GM19351 (cell line): ENCODE measurements at regions not wholly inside any gene's neighbourhood (a gene's known extent, or its start where the extent isn't known, plus 50 kb on each side); places are given as distances from the start of the nearest gene placed in this dataset.

Experiments
- ATAC-seq: cut with Tn5 transposase; IDR thresholded peaks from one replicate; pipeline ENCODE4 v1.9.1; 2021; ENCODE audit warnings: mild to moderate bottlenecking, moderate library complexity; ENCODE audit not compliant: unreplicated experiment

- no peak for ATAC-seq
Measured at GRCh38 chr7:17595546-17595945, 297.1 kb downstream of the AHR start.

- no peak for ATAC-seq
Measured at GRCh38 chr7:17598305-17598704, 299.9 kb downstream of the AHR start.

GRCh38 chr7:17598846-17599245 is 300.4 kb downstream of the AHR start:
- ATAC-seq, result no peak

- ATAC-seq, result no peak
Measured at GRCh38 chr7:17599733-17600339, 301.4 kb downstream of the AHR start.

- no peak for ATAC-seq
Measured at GRCh38 chr7:17600340-17600752, 301.9 kb downstream of the AHR start.

GRCh38 chr7:17601921-17602320 is 303.5 kb downstream of the AHR start:
- no peak for ATAC-seq

- no peak for ATAC-seq
Measured at GRCh38 chr7:17608114-17608833, 309.8 kb downstream of the AHR start.

- ATAC-seq, result no peak
Measured at GRCh38 chr7:17611611-17612010, 313.2 kb downstream of the AHR start.

- ATAC-seq, result no peak
Measured at GRCh38 chr7:17613338-17614041, 315.0 kb downstream of the AHR start.

GRCh38 chr7:17617380-17617779 is 318.9 kb downstream of the AHR start:
- ATAC-seq, result no peak

- no peak for ATAC-seq
Measured at GRCh38 chr7:17617857-17618651, 319.6 kb downstream of the AHR start.

GRCh38 chr7:17618652-17618974 is 320.2 kb downstream of the AHR start:
- ATAC-seq, result no peak

- ATAC-seq, result no peak
Measured at GRCh38 chr7:17619196-17619818, 320.9 kb downstream of the AHR start.

GRCh38 chr7:17620566-17620965 is 319.7 kb downstream of the SNX13 start:
- no peak for ATAC-seq

- no peak for ATAC-seq
Measured at GRCh38 chr7:17622451-17622850, 317.8 kb downstream of the SNX13 start.

- no peak for ATAC-seq
Measured at GRCh38 chr7:17623546-17624185, 316.6 kb downstream of the SNX13 start.

- ATAC-seq, result no peak
Measured at GRCh38 chr7:17624379-17624778, 315.9 kb downstream of the SNX13 start.

- no peak for ATAC-seq
Measured at GRCh38 chr7:17625043-17625442, 315.3 kb downstream of the SNX13 start.

- no peak for ATAC-seq
Measured at GRCh38 chr7:17626235-17626634, 314.1 kb downstream of the SNX13 start.

GRCh38 chr7:17631061-17631460 is 309.2 kb downstream of the SNX13 start:
- ATAC-seq, result no peak

GRCh38 chr7:17632384-17632783 is 307.9 kb downstream of the SNX13 start:
- no peak for ATAC-seq
